Fibroblast of villous mesenchyme (primary cell): ENCODE measurements at regions not wholly inside any gene's neighbourhood (a gene's known extent, or its start where the extent isn't known, plus 50 kb on each side); places are given as distances from the start of the nearest gene placed in this dataset.

ENCODE experiments used
- DNase-seq: peaks from one replicate; pipeline ENCODE4 v3.0.0-alpha.2; 2010; ENCODE audit warnings: low read depth
- H3K4me3 ChIP-seq: 2 replicates; pipeline ENCODE4 v1.5.1; 2011; ENCODE audit warnings: low read depth, mild to moderate bottlenecking, low read length
- CTCF ChIP-seq: IDR thresholded peaks from 2 replicates; pipeline ENCODE4 v1.5.1; 2012; ENCODE audit warnings: low read depth, mild to moderate bottlenecking, low read length; ENCODE audit not compliant: insufficient read depth

DNA sequence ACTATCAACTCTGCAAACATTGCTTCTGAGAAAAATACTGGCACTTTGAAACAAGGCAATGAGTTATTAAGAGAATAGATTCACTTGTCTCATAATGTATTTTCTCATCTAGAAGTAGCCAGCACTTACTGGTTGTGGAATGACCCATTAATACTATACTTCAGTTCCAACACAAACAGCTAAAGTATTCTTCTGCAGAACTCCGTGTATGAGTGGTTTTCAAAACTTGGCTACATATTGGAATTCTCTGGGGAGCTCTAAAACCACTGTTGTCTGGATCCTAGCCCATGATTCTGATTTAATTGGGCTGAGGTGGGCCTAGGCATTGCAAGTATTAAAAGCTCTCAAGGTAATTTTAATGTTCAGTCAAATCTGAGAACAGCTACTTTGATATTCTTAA is 1416.4 kb upstream of the RAG2 start:
- no peak overlapping the region for H3K4me3 ChIP-seq
- no peak for TF ChIP-seq CTCF
- no peak for DNase-seq

DNA sequence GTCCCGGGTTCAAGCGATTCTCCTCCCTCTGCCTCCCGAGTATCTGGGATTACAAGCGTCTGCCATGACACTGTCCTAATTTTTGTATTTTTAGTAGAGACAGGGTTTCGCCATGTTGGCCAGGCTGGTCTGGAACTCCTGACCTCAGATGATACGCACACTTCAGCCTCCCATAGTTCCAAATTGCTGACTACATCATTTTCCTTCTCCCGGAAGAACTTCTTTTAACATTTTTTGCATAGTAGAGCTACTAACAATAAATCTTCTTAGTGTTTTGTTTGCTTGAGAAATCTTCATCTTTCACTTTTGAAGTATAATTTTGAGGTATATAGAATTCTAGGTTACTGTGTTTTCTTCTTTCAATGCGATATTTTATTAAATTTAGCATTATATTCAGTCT is 1415.1 kb upstream of the RAG2 start:
- DNase-seq, result no peak
- no peak overlapping the region for H3K4me3 ChIP-seq
- TF ChIP-seq CTCF, result no peak

DNA sequence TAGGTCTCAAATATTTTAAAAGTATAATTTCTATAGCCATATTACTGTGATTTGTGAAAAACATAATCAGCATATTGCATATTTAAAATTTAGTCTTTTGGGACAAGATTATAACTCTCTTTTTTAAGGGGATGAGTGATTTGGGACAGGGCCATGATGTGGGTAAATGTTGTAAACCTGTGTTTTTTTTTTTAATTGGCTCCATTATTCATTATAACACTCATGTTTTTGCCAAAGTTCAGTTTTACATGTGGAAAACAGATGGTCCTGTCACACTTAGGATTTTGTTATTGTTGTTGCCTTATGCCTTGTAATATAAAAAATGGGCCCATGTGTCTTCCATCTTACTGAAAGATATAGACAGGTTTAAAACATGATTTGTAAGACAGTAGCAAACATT is 1413.5 kb upstream of the RAG2 start:
- no peak for TF ChIP-seq CTCF
- no peak overlapping the region for H3K4me3 ChIP-seq
- DNase-seq, result no peak

- no peak for TF ChIP-seq CTCF
- no peak for DNase-seq
- no peak overlapping the region for H3K4me3 ChIP-seq
Observed at GRCh38 chr11:38009932-38010331, 1411.9 kb upstream of the RAG2 start.

DNA sequence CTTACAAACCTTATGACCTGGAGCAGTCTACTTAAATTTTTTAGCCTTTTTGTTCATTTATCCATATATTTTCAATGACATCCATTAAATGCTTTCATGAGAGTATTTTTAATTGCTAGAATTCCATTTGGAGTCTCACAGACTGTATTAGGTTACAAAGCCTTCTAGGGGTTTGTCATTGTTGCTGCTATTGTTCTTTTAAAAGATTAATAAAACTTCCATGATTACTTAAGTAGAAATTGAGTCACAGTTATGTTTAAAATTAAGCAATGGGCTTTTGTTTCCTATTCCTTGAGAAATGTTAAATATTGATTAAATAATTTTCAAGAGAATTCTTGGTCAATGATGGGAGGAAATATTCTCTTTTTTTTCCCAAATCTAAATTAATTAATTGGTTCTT is 1408.4 kb upstream of the RAG2 start:
- no peak for DNase-seq
- TF ChIP-seq CTCF, result no peak
- H3K4me3 ChIP-seq, result no peak overlapping the region

DNA sequence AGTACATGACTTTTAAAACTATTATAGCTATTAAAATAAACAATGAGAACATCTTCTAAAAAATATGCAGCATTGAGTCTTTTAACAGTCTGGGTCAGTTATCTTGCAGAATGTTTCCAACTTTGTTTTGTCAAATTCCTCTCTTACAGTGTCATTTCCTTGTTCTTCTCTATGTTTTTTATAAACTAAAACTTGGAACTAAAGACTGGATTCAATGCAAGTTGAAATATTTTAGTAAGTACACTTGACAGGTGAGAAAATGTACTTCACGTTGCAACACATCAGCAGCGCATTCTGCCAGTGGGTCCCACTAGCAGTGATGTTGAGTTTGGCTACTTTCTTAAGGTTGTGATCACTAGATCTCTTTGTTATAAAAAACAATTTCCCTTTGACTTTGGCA is 1407.6 kb upstream of the RAG2 start:
- DNase-seq, result peak; percentile 54
- TF ChIP-seq CTCF, result no peak
- no peak overlapping the region for H3K4me3 ChIP-seq

- no peak for TF ChIP-seq CTCF
- no peak overlapping the region for H3K4me3 ChIP-seq
- DNase-seq, result no peak
Observed at GRCh38 chr11:37999171-37999570, 1401.1 kb upstream of the RAG2 start.
